WTC11 (cell line): ENCODE measurements at regions not wholly inside any gene's neighbourhood (a gene's known extent, or its start where the extent isn't known, plus 50 kb on each side); places are given as distances from the start of the nearest gene placed in this dataset.

ENCODE experiments used
- CTCF ChIP-seq: fragments of 200-600 bp; IDR thresholded peaks from 2 replicates; pipeline ENCODE4 v1.8.0; 2022; ENCODE audit warnings: antibody characterized with exemption
- FOXJ3 ChIP-seq: sonication (generic); formaldehyde crosslinking; IDR thresholded peaks from 2 replicates; pipeline ENCODE4 v1.9.0; 2021; ENCODE audit warnings: missing genetic modification reagents, mild to moderate bottlenecking, borderline replicate concordance
- NR2C2 ChIP-seq: sonication (generic); formaldehyde crosslinking; IDR thresholded peaks from 2 replicates; pipeline ENCODE4 v1.8.0; 2022; ENCODE audit warnings: mild to moderate bottlenecking, missing genetic modification reagents
- NR3C1 ChIP-seq: sonication (generic); formaldehyde crosslinking; conservative IDR thresholded peaks from 2 replicates; pipeline ENCODE4 v1.8.1; 2023; ENCODE audit warnings: low read depth, mild to moderate bottlenecking, missing genetic modification reagents
- SMAD3 ChIP-seq: sonication (generic); formaldehyde crosslinking; IDR thresholded peaks from 2 replicates; pipeline ENCODE4 v1.8.0; 2022; ENCODE audit warnings: missing genetic modification reagents, mild to moderate bottlenecking, borderline replicate concordance

- TF ChIP-seq CTCF, result no peak
- TF ChIP-seq NR2C2 (CRISPR knock-in tag), result no peak
- no peak for TF ChIP-seq FOXJ3
- TF ChIP-seq NR3C1, result no peak
- no peak for TF ChIP-seq SMAD3 (CRISPR knock-in tag)
These were observed 636.1 kb downstream of the TMTC2 start for GRCh38 chr12:83322809-83323208.
